Right lobe of liver (tissue), 4 donors: ENCODE measurements at regions not wholly inside any gene's neighbourhood (a gene's known extent, or its start where the extent isn't known, plus 50 kb on each side); places are given as distances from the start of the nearest gene placed in this dataset.

Experiments used
- CTCF ChIP-seq, 4 donors: fragments of 200-600 bp in 3 of 4; fragments of 450-650 bp in 1 of 4; IDR thresholded peaks; one replicate each; pipeline versions ENCODE4 v1.5.1 to v1.8.0; 2016 to 2022; ENCODE audit warnings: antibody characterized with exemption in 4 of 4, mild to moderate bottlenecking in 2 of 4
- POLR2A ChIP-seq: fragments of 450-650 bp; IDR thresholded peaks from one replicate; pipeline ENCODE4 v1.6.1; 2017; ENCODE audit warnings: antibody characterized with exemption, mild to moderate bottlenecking
- donor health status: DM: no; HTN: no; CAD: no.
- donor health status: DM: no; HTN: no; CAD: no.
- donor health status: DM: no; HTN: yes; CAD: no.

GRCh38 chr12:3389986-3390385 lies 101.0 kb upstream of the PRMT8 start:
- TF ChIP-seq POLR2A: no peak
- no peak for TF ChIP-seq CTCF (IDR thresholded peaks at IDR 0.05)
